HEK293 (cell line): ENCODE measurements at regions not wholly inside any gene's neighbourhood (a gene's known extent, or its start where the extent isn't known, plus 50 kb on each side); places are given as distances from the start of the nearest gene placed in this dataset.
A peak's percentile ranks its signal among the peaks of the same experiment; 100 is the strongest.

Experiments
- CTCF ChIA-PET: fragments of 350-600 bp; formaldehyde crosslinking; extraction: SDS; loops from one replicate; lab custom pipeline; 2021; ENCODE audit warnings: antibody characterized with exemption; lab: Yijun Ruan, JAX
- POLR2A ChIA-PET: fragments of 300-600 bp; formaldehyde crosslinking; extraction: SDS; loops from one replicate; lab custom pipeline; 2020; ENCODE audit warnings: antibody characterized with exemption, inconsistent platforms; lab: Yijun Ruan, JAX
- H3K27ac ChIP-seq: fragments of 200-500 bp; sonication (Bioruptor generic); 2 replicates; pipeline ENCODE4 v1.5.1; 2014; ENCODE audit warnings: low read depth, low read length, control low read depth, inconsistent platforms; ENCODE audit errors: extremely low read depth
- H3K36me3 ChIP-seq, 2 experiments: fragments of 200-500 bp in 1 of 2; sonication (Bioruptor generic) in 1 of 2; 1 replicate in 1 of 2; 2 replicates in 1 of 2; pipeline ENCODE4 v1.5.1; 2014 to 2017; ENCODE audit warnings: inconsistent platforms in 2 of 2, low read length in 2 of 2; ENCODE audit not compliant: control insufficient read depth in 2 of 2, insufficient read depth in 1 of 2
- H3K4me1 ChIP-seq: fragments of 200-500 bp; sonication (Bioruptor generic); 2 replicates; pipeline ENCODE4 v1.5.1; 2014; ENCODE audit warnings: mild to moderate bottlenecking, low read length, inconsistent platforms; ENCODE audit not compliant: control insufficient read depth, insufficient read depth
- H3K4me3 ChIP-seq: 2 replicates; pipeline ENCODE4 v1.5.1; 2011; ENCODE audit warnings: low read depth, mild to moderate bottlenecking, control low read depth, low read length, moderate library complexity
- H3K9me3 ChIP-seq: fragments of 200-500 bp; sonication (Bioruptor generic); 2 replicates; pipeline ENCODE4 v1.5.1; 2014; ENCODE audit warnings: low read depth, low read length, inconsistent platforms; ENCODE audit not compliant: control insufficient read depth, insufficient read depth
- EGR2 ChIP-seq: fragments of 450-650 bp; formaldehyde crosslinking; IDR thresholded peaks from 2 replicates; pipeline ENCODE4 v1.5.1; 2016; ENCODE audit warnings: low read depth, missing biosample characterization, missing genetic modification characterization
- GLIS1 ChIP-seq: fragments of 450-650 bp; formaldehyde crosslinking; IDR thresholded peaks from 2 replicates; pipeline ENCODE4 v1.5.1; 2016; ENCODE audit warnings: missing biosample characterization, missing genetic modification characterization
- HOXA7 ChIP-seq: sonication (generic); formaldehyde crosslinking; IDR thresholded peaks from 2 replicates; pipeline ENCODE4 v1.8.1; 2022; ENCODE audit warnings: missing genetic modification reagents, borderline replicate concordance
- KLF7 ChIP-seq: fragments of 450-650 bp; formaldehyde crosslinking; IDR thresholded peaks from 2 replicates; pipeline ENCODE4 v1.5.1; 2016; ENCODE audit warnings: missing biosample characterization, missing genetic modification characterization, borderline replicate concordance
- KLF9 ChIP-seq: fragments of 450-650 bp; formaldehyde crosslinking; IDR thresholded peaks from 2 replicates; pipeline ENCODE4 v1.5.1; 2016; ENCODE audit warnings: missing biosample characterization, missing genetic modification characterization, low read depth
- MZF1 ChIP-seq: fragments of 450-650 bp; formaldehyde crosslinking; IDR thresholded peaks from 2 replicates; pipeline ENCODE4 v1.5.1; 2017; ENCODE audit warnings: missing biosample characterization, missing genetic modification characterization, borderline replicate concordance
- OVOL3 ChIP-seq: fragments of 450-650 bp; formaldehyde crosslinking; IDR thresholded peaks from 2 replicates; pipeline ENCODE4 v1.5.1; 2016; ENCODE audit warnings: missing biosample characterization, missing genetic modification characterization
- SCRT2 ChIP-seq: fragments of 450-650 bp; formaldehyde crosslinking; IDR thresholded peaks from 2 replicates; pipeline ENCODE4 v1.5.1; 2016; ENCODE audit warnings: missing biosample characterization, missing genetic modification characterization
- ZNF114 ChIP-seq: fragments of 450-650 bp; formaldehyde crosslinking; IDR thresholded peaks from 2 replicates; pipeline ENCODE4 v1.5.0; 2017; ENCODE audit warnings: missing biosample characterization, missing genetic modification characterization
- ZNF146 ChIP-seq: fragments of 450-650 bp; formaldehyde crosslinking; IDR thresholded peaks from 2 replicates; pipeline ENCODE4 v1.5.1; 2016; ENCODE audit warnings: missing biosample characterization, missing genetic modification characterization
- ZNF155 ChIP-seq: fragments of 450-650 bp; formaldehyde crosslinking; IDR thresholded peaks from 2 replicates; pipeline ENCODE4 v1.5.1; 2016; ENCODE audit warnings: missing biosample characterization, missing genetic modification characterization
- ZNF175 ChIP-seq: fragments of 450-650 bp; formaldehyde crosslinking; IDR thresholded peaks from 2 replicates; pipeline ENCODE4 v1.5.1; 2016; ENCODE audit warnings: missing biosample characterization, missing genetic modification characterization
- ZNF2 ChIP-seq: fragments of 450-650 bp; formaldehyde crosslinking; IDR thresholded peaks from 2 replicates; pipeline ENCODE4 v1.5.1; 2016; ENCODE audit warnings: missing biosample characterization, missing genetic modification characterization
- ZNF221 ChIP-seq: fragments of 450-650 bp; formaldehyde crosslinking; IDR thresholded peaks from 2 replicates; pipeline ENCODE4 v1.5.1; 2017; ENCODE audit warnings: missing biosample characterization, missing genetic modification characterization, borderline replicate concordance
- ZNF23 ChIP-seq: fragments of 450-650 bp; formaldehyde crosslinking; IDR thresholded peaks from 2 replicates; pipeline ENCODE4 v1.5.1; 2016; ENCODE audit warnings: missing biosample characterization, missing genetic modification characterization, borderline replicate concordance
- ZNF48 ChIP-seq: fragments of 450-650 bp; formaldehyde crosslinking; IDR thresholded peaks from 2 replicates; pipeline ENCODE4 v1.5.1; 2016; ENCODE audit warnings: missing biosample characterization, missing genetic modification characterization
- ZNF514 ChIP-seq: fragments of 450-650 bp; formaldehyde crosslinking; IDR thresholded peaks from 2 replicates; pipeline ENCODE4 v1.5.1; 2016; ENCODE audit warnings: missing biosample characterization, missing genetic modification characterization
- ZNF585B ChIP-seq: fragments of 450-650 bp; formaldehyde crosslinking; IDR thresholded peaks from 2 replicates; pipeline ENCODE4 v1.5.1; 2016; ENCODE audit warnings: missing biosample characterization, missing genetic modification characterization
- ZNF600 ChIP-seq: fragments of 450-650 bp; formaldehyde crosslinking; IDR thresholded peaks from 2 replicates; pipeline ENCODE4 v1.5.1; 2016; ENCODE audit warnings: missing biosample characterization, missing genetic modification characterization
- ZNF654 ChIP-seq: fragments of 450-650 bp; formaldehyde crosslinking; IDR thresholded peaks from 2 replicates; pipeline ENCODE4 v1.5.1; 2016; ENCODE audit warnings: low read depth, missing biosample characterization, missing genetic modification characterization
- ZNF664 ChIP-seq: fragments of 450-650 bp; formaldehyde crosslinking; IDR thresholded peaks from 2 replicates; pipeline ENCODE4 v1.5.1; 2016; ENCODE audit warnings: missing biosample characterization, missing genetic modification characterization
- ZNF677 ChIP-seq: fragments of 450-650 bp; IDR thresholded peaks from 2 replicates; pipeline ENCODE4 v1.5.0; 2018; ENCODE audit warnings: missing biosample characterization, mild to moderate bottlenecking, missing genetic modification characterization, moderate library complexity
- ZNF747 ChIP-seq: fragments of 450-650 bp; formaldehyde crosslinking; IDR thresholded peaks from 2 replicates; pipeline ENCODE4 v1.5.1; 2016; ENCODE audit warnings: missing biosample characterization, missing genetic modification characterization
- TF ChIP-seq, protein P1 (sequence below): fragments of 450-650 bp; formaldehyde crosslinking; IDR thresholded peaks from 2 replicates; pipeline ENCODE4 v1.5.1; 2016; ENCODE audit warnings: missing biosample characterization, missing genetic modification characterization
- TF ChIP-seq, protein P2 (sequence below): fragments of 450-650 bp; formaldehyde crosslinking; IDR thresholded peaks from 2 replicates; pipeline ENCODE4 v1.5.1; 2016; ENCODE audit warnings: missing biosample characterization, missing genetic modification characterization
- TF ChIP-seq, protein P3 (sequence below): fragments of 450-650 bp; formaldehyde crosslinking; IDR thresholded peaks from 2 replicates; pipeline ENCODE4 v1.5.1; 2017; ENCODE audit warnings: missing biosample characterization, missing genetic modification characterization
- TF ChIP-seq, protein P4 (sequence below): fragments of 450-650 bp; formaldehyde crosslinking; IDR thresholded peaks from 2 replicates; pipeline ENCODE4; 2016; ENCODE audit warnings: missing biosample characterization, missing genetic modification characterization
- TF ChIP-seq, protein P5 (sequence below): fragments of 450-650 bp; formaldehyde crosslinking; IDR thresholded peaks from 2 replicates; pipeline ENCODE4 v1.5.1; 2016; ENCODE audit warnings: missing biosample characterization, missing genetic modification characterization

DNA sequence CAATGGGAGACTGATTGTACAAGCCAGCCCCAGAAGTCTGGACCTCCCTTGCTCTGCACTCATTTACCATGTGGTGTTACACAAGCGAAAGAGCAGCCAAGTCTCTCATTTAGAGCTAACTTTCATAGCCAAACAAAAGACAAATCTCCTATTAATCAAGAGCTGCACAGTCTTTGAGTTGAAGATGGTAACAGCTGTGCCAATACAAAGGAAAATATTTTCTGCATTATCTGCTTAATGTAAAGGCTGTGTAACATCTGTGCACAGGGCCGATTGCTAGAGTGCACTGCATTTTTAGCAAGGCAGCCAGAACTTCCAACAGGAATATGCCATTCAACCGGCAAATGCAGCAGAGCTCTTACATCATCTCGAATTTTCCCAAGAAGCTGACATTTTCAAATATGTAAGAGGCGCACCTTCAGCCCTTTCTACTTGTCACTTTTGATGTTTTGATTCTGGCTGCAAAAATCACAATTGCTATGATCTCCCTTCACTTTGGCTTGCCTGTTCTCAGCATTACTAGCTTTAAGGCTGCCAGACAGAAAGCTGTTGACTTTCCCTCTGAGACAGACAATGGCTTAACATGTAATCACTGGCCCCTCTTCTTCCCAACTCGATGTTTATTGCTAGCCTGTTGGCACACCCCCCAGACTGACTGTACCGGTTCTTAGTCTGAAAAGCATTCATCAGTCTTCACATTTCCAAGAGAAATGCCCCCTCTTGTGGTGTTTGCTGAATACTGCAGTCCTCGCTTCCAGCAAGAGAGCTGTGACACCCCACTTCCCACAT, 96.9 kb upstream of the TANK start:
- no peak overlapping the region for H3K4me3 ChIP-seq
- H3K36me3 ChIP-seq = no peaks in the 10 kb centered on the region
- ChIA-PET POLR2A (no interaction called here), CTCF (interaction anchor here (0.5 to 3.4 kb wide), 50 partner anchors 8 to 1006 kb away, joined by 3 to 21 read pairs (median 4); no protein-coding TSS in a partner anchor)
- no peaks in the 10 kb centered on the region for H3K9me3 ChIP-seq
- no peak overlapping the region for H3K27ac ChIP-seq
- no peaks in the 10 kb centered on the region for H3K4me1 ChIP-seq
- TF ChIP-seq KLF9 = peak; percentile 62; the same call in 1 of the 2 replicates
- TF ChIP-seq, protein P1, sequence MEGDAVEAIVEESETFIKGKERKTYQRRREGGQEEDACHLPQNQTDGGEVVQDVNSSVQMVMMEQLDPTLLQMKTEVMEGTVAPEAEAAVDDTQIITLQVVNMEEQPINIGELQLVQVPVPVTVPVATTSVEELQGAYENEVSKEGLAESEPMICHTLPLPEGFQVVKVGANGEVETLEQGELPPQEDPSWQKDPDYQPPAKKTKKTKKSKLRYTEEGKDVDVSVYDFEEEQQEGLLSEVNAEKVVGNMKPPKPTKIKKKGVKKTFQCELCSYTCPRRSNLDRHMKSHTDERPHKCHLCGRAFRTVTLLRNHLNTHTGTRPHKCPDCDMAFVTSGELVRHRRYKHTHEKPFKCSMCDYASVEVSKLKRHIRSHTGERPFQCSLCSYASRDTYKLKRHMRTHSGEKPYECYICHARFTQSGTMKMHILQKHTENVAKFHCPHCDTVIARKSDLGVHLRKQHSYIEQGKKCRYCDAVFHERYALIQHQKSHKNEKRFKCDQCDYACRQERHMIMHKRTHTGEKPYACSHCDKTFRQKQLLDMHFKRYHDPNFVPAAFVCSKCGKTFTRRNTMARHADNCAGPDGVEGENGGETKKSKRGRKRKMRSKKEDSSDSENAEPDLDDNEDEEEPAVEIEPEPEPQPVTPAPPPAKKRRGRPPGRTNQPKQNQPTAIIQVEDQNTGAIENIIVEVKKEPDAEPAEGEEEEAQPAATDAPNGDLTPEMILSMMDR = peak; percentile 78
- TF ChIP-seq ZNF23 (tag by site-specific recombination) = no peak
- TF ChIP-seq ZNF654 (tag by site-specific recombination) = peak; percentile 78
- TF ChIP-seq GLIS1 = peak; percentile 61
- TF ChIP-seq EGR2 = no peak
- TF ChIP-seq ZNF677 (tag by site-specific recombination) = no peak
- TF ChIP-seq SCRT2 (tag by site-specific recombination) = peak; percentile 35; the same call in 1 of the 2 replicates
- no peak for TF ChIP-seq ZNF747
- no peak for TF ChIP-seq ZNF664
- TF ChIP-seq ZNF48 (tag by site-specific recombination) = no peak

DNA sequence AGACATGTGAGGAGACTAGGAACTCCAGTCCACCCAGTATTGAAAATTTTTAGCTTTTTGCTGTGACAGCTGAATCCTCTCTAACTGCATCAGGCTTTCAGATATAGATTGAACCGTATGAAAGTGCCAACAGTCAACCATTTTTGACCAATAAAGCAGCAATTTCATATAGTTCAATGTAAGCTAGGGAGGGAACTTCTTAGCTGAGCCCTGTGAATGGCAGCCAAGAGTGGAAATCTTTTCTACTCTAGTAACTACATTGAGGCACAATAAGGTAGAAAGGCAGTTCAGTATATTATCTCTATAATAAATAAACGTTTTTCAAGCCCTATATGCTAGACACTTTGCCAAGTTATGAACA, 96.3 kb upstream of the TANK start:
- H3K36me3 ChIP-seq = no peaks in the 10 kb centered on the region
- no peaks in the 10 kb centered on the region for H3K9me3 ChIP-seq
- H3K4me1 ChIP-seq = no peaks in the 10 kb centered on the region
- ChIA-PET CTCF (interaction anchor here (0.5 to 3.4 kb wide), 46 partner anchors 9 to 1006 kb away, joined by 3 to 21 read pairs (median 4); no protein-coding TSS in a partner anchor), POLR2A (no interaction called here)
- H3K27ac ChIP-seq = no peak overlapping the region
- no peak overlapping the region for H3K4me3 ChIP-seq
- no peak for TF ChIP-seq HOXA7 (CRISPR knock-in tag)
- no peak for TF ChIP-seq ZNF514 (tag by site-specific recombination)
- TF ChIP-seq, protein P2, sequence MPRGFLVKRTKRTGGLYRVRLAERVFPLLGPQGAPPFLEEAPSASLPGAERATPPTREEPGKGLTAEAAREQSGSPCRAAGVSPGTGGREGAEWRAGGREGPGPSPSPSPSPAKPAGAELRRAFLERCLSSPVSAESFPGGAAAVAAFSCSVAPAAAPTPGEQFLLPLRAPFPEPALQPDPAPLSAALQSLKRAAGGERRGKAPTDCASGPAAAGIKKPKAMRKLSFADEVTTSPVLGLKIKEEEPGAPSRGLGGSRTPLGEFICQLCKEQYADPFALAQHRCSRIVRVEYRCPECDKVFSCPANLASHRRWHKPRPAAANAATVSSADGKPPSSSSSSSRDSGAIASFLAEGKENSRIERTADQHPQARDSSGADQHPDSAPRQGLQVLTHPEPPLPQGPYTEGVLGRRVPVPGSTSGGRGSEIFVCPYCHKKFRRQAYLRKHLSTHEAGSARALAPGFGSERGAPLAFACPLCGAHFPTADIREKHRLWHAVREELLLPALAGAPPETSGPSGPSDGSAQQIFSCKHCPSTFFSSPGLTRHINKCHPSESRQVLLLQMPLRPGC (tag by site-specific recombination) = no peak
- no peak for TF ChIP-seq ZNF2 (tag by site-specific recombination)
- no peak for TF ChIP-seq ZNF221 (tag by site-specific recombination)
- TF ChIP-seq MZF1 (tag by site-specific recombination) = no peak
- no peak for TF ChIP-seq ZNF146 (tag by site-specific recombination)
- no peak for TF ChIP-seq ZNF114 (tag by site-specific recombination)
- TF ChIP-seq ZNF155 (tag by site-specific recombination) = no peak
- TF ChIP-seq, protein P3, sequence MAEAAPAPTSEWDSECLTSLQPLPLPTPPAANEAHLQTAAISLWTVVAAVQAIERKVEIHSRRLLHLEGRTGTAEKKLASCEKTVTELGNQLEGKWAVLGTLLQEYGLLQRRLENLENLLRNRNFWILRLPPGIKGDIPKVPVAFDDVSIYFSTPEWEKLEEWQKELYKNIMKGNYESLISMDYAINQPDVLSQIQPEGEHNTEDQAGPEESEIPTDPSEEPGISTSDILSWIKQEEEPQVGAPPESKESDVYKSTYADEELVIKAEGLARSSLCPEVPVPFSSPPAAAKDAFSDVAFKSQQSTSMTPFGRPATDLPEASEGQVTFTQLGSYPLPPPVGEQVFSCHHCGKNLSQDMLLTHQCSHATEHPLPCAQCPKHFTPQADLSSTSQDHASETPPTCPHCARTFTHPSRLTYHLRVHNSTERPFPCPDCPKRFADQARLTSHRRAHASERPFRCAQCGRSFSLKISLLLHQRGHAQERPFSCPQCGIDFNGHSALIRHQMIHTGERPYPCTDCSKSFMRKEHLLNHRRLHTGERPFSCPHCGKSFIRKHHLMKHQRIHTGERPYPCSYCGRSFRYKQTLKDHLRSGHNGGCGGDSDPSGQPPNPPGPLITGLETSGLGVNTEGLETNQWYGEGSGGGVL (tag by site-specific recombination) = no peak
- no peak for TF ChIP-seq KLF7 (tag by site-specific recombination)
- TF ChIP-seq ZNF600 (tag by site-specific recombination) = no peak
- TF ChIP-seq ZNF585B = no peak
- TF ChIP-seq ZNF175 = no peak
- TF ChIP-seq, protein P4, sequence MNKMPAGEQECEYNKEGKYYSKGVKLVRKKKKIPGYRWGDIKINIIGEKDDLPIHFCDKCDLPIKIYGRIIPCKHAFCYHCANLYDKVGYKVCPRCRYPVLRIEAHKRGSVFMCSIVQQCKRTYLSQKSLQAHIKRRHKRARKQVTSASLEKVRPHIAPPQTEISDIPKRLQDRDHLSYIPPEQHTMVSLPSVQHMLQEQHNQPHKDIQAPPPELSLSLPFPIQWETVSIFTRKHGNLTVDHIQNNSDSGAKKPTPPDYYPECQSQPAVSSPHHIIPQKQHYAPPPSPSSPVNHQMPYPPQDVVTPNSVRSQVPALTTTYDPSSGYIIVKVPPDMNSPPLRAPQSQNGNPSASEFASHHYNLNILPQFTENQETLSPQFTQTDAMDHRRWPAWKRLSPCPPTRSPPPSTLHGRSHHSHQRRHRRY (tag by site-specific recombination) = no peak
- no peak for TF ChIP-seq OVOL3 (tag by site-specific recombination)
- TF ChIP-seq, protein P5, sequence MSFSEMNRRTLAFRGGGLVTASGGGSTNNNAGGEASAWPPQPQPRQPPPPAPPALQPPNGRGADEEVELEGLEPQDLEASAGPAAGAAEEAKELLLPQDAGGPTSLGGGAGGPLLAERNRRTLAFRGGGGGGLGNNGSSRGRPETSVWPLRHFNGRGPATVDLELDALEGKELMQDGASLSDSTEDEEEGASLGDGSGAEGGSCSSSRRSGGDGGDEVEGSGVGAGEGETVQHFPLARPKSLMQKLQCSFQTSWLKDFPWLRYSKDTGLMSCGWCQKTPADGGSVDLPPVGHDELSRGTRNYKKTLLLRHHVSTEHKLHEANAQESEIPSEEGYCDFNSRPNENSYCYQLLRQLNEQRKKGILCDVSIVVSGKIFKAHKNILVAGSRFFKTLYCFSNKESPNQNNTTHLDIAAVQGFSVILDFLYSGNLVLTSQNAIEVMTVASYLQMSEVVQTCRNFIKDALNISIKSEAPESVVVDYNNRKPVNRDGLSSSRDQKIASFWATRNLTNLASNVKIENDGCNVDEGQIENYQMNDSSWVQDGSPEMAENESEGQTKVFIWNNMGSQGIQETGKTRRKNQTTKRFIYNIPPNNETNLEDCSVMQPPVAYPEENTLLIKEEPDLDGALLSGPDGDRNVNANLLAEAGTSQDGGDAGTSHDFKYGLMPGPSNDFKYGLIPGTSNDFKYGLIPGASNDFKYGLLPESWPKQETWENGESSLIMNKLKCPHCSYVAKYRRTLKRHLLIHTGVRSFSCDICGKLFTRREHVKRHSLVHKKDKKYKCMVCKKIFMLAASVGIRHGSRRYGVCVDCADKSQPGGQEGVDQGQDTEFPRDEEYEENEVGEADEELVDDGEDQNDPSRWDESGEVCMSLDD (tag by site-specific recombination) = no peak
